Loucy (cell line): ENCODE measurements at regions not wholly inside any gene's neighbourhood (a gene's known extent, or its start where the extent isn't known, plus 50 kb on each side); places are given as distances from the start of the nearest gene placed in this dataset.
"Not testable (repeated sequence)": the region's sequence is repeated elsewhere in the genome, so short reads cannot be mapped to it uniquely, and the experiment has no call there.

Source experiments
- H2AFZ ChIP-seq: fragments of 200-600 bp; sonication (generic); 2 replicates; pipeline ENCODE4 v1.6.0; 2016; ENCODE audit warnings: antibody characterized with exemption, mild to moderate bottlenecking, low read length, moderate library complexity
- H3F3A ChIP-seq: fragments of 200-600 bp; 2 replicates; pipeline ENCODE4 v1.6.0; 2016; ENCODE audit warnings: antibody characterized with exemption, low read depth, mild to moderate bottlenecking
- H3K27me3 ChIP-seq: fragments of 200-600 bp; sonication (generic); 2 replicates; pipeline ENCODE4 v1.6.1; 2014; ENCODE audit warnings: low read length, mild to moderate bottlenecking; ENCODE audit not compliant: insufficient read depth, poor library complexity, severe bottlenecking
- H3K36me3 ChIP-seq: fragments of 200-600 bp; sonication (generic); 2 replicates; pipeline ENCODE4 v1.6.1; 2016; ENCODE audit warnings: low read length; ENCODE audit not compliant: insufficient read depth
- H3K4me1 ChIP-seq: fragments of 200-600 bp; sonication (generic); 2 replicates; pipeline ENCODE4 v1.5.1; 2014; ENCODE audit warnings: low read length, mild to moderate bottlenecking; ENCODE audit not compliant: insufficient read depth, poor library complexity, severe bottlenecking
- H3K4me2 ChIP-seq: fragments of 200-600 bp; sonication (generic); 2 replicates; pipeline ENCODE4 v1.6.0; 2014; ENCODE audit warnings: antibody characterized with exemption, low read length, low read depth, mild to moderate bottlenecking; ENCODE audit not compliant: poor library complexity, severe bottlenecking
- H3K4me3 ChIP-seq: fragments of 200-600 bp; sonication (generic); 2 replicates; pipeline ENCODE4 v1.5.1; 2014; ENCODE audit warnings: low read length, mild to moderate bottlenecking, mixed read lengths; ENCODE audit not compliant: poor library complexity, severe bottlenecking
- H3K79me2 ChIP-seq: fragments of 200-600 bp; sonication (generic); 2 replicates; pipeline ENCODE4 v1.6.1; 2014; ENCODE audit warnings: low read length; ENCODE audit not compliant: insufficient read depth
- H3K9ac ChIP-seq: fragments of 200-600 bp; sonication (generic); 2 replicates; pipeline ENCODE4 v1.6.0; 2014; ENCODE audit warnings: mild to moderate bottlenecking, low read depth, low read length, moderate library complexity; ENCODE audit not compliant: poor library complexity, severe bottlenecking
- H3K9me2 ChIP-seq: fragments of 200-600 bp; sonication (generic); replicated peaks from 2 replicates; pipeline ENCODE4 v1.6.1; 2016; ENCODE audit warnings: low read depth, low read length, mixed read lengths
- H3K9me3 ChIP-seq: fragments of 200-600 bp; sonication (generic); 2 replicates; pipeline ENCODE4 v1.6.1; 2014; ENCODE audit warnings: mild to moderate bottlenecking, antibody characterized with exemption, low read length, low read depth; ENCODE audit not compliant: insufficient read depth
- H4K20me1 ChIP-seq: fragments of 200-600 bp; sonication (generic); 2 replicates; pipeline ENCODE4 v1.6.0; 2014; ENCODE audit warnings: antibody characterized with exemption, low read length, mild to moderate bottlenecking; ENCODE audit not compliant: insufficient read depth, poor library complexity, severe bottlenecking
- CTCF ChIP-seq: fragments of 200-600 bp; sonication (generic); conservative IDR thresholded peaks from 2 replicates; pipeline ENCODE4 v1.5.1; 2014; ENCODE audit warnings: mild to moderate bottlenecking, antibody characterized with exemption, low read length
- EZH2phosphoT487 ChIP-seq: fragments of 200-600 bp; IDR thresholded peaks from 2 replicates; pipeline ENCODE4 v1.6.1; 2018; ENCODE audit warnings: antibody characterized with exemption, mild to moderate bottlenecking, moderate library complexity, borderline replicate concordance

- H3F3A ChIP-seq: no peaks in the 10 kb centered on the region
- peak overlapping the region; percentile 21 for H3K4me2 ChIP-seq
- H3K9me3 ChIP-seq: peaks cover 9% of the 10 kb centered on the region; the same call in 1 of the 2 replicates
- TF ChIP-seq EZH2phosphoT487 (no peak), CTCF (no peak)
- H3K36me3 ChIP-seq: no peaks in the 10 kb centered on the region
- no peak overlapping the region for H2AFZ ChIP-seq
- H3K79me2 ChIP-seq: no peaks in the 10 kb centered on the region
- no peak overlapping the region for H3K9ac ChIP-seq
- no peaks in the 10 kb centered on the region for H3K9me2 ChIP-seq
- no peaks in the 10 kb centered on the region for H4K20me1 ChIP-seq
- H3K4me3 ChIP-seq: no peak overlapping the region
- no peaks in the 10 kb centered on the region for H3K27me3 ChIP-seq
- no peaks in the 10 kb centered on the region for H3K4me1 ChIP-seq
Measured at GRCh38 chr6:168852376-168852884, 401.2 kb downstream of the THBS2 start.

GRCh38 chr6:168851460-168852375 is 401.9 kb downstream of the THBS2 start:
- H4K20me1 ChIP-seq: no peaks in the 10 kb centered on the region
- no peak overlapping the region for H2AFZ ChIP-seq
- no peaks in the 10 kb centered on the region for H3F3A ChIP-seq
- no peaks in the 10 kb centered on the region for H3K9me2 ChIP-seq
- no peaks in the 10 kb centered on the region for H3K4me1 ChIP-seq
- H3K4me3 ChIP-seq: peak overlapping the region; percentile 21
- H3K9ac ChIP-seq: no peak overlapping the region
- H3K36me3 ChIP-seq: no peaks in the 10 kb centered on the region
- peaks cover 9% of the 10 kb centered on the region; the same call in 1 of the 2 replicates for H3K9me3 ChIP-seq
- H3K79me2 ChIP-seq: no peaks in the 10 kb centered on the region
- H3K27me3 ChIP-seq: no peaks in the 10 kb centered on the region
- H3K4me2 ChIP-seq: peak overlapping the region; percentile 21
- TF ChIP-seq EZH2phosphoT487: no peak
- no peak for TF ChIP-seq CTCF

- H3K9me3 ChIP-seq, H3F3A ChIP-seq, H3K27me3 ChIP-seq, H4K20me1 ChIP-seq, H3K9me2 ChIP-seq, H3K79me2 ChIP-seq, H2AFZ ChIP-seq, H3K4me3 ChIP-seq, H3K9ac ChIP-seq, H3K36me3 ChIP-seq, H3K4me2 ChIP-seq, H3K4me1 ChIP-seq: not testable (repeated sequence)
Measured at GRCh38 chr6:168850027-168850736, 403.5 kb downstream of the THBS2 start.
